ENCODE measurements at regions not wholly inside any gene's neighbourhood (a gene's known extent, or its start where the extent isn't known, plus 50 kb on each side); places are given as distances from the start of the nearest gene placed in this dataset.

DNA sequence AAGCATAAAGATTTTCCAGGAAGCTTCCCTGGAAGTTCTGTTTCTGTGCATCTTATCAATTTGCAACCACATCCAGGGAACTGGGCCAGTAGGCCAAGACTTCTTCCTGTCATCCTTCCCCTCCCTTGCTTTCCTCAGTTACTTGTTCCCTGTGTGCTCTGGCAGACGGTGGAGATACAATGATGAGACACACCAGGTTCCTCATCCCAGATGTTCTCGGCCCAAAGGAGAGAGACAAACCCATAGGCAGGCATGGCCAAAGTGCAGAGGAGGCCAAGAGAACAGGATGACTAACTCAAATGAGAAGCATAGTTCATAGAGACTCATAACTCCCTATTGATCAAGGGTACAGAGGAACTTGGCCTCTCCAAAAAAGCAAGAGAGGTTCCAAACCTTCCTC, 652.6 kb downstream of the CCDC171 start:
- Histone ChIP-seq H3K36me3 (ENCODE audit: control insufficient read depth in 5 of 5, insufficient read depth in 5 of 5, low read length in 5 of 5) (no peaks in the 10 kb centered on the region), H3K4me3 (ENCODE audit: low read depth in 1 of 5, low read length in 5 of 5) (no peak overlapping the region), H3K27me3 (ENCODE audit: control insufficient read depth in 5 of 5, insufficient read depth in 4 of 5, low read length in 5 of 5) (no peaks in the 10 kb centered on the region), H3K4me1 (ENCODE audit: control insufficient read depth in 5 of 5, insufficient read depth in 5 of 5, low read length in 5 of 5) (peaks cover 0 to 3% (median 0%) of the 10 kb centered on the region in 5 donors), H3K9me3 (ENCODE audit: control insufficient read depth in 5 of 5, low read length in 5 of 5) (no peaks in the 10 kb centered on the region), H3K27ac (ENCODE audit: low read depth, low read length) (no peak overlapping the region), H3K9ac (ENCODE audit: low read length in 5 of 5) (no peak overlapping the region)

DNA sequence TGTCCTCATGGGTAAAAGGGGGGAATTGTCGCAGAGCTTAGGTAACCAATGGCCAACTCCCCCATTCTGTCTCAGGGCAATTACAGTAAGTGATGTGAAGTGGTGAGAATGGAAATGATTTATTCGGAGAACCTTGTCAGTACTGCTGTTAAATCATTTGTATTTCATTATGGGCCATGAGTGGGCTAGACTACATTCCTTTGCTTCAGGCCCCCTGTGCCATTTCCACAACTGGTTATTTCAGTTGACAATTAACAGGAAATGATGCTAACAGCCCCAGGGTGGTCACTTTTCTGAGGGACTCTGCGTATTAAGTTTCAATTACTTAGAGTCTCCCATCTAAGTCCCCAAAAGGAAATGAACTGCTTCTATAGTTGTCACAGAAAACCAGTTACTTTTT, 653.7 kb downstream of the CCDC171 start:
- Histone ChIP-seq H3K27ac (ENCODE audit: low read depth, low read length) (no peak overlapping the region), H3K9me3 (ENCODE audit: control insufficient read depth in 5 of 5, low read length in 5 of 5) (no peaks in the 10 kb centered on the region), H3K4me1 (ENCODE audit: control insufficient read depth in 5 of 5, insufficient read depth in 5 of 5, low read length in 5 of 5) (peaks cover 0 to 3% (median 0%) of the 10 kb centered on the region in 5 donors)

DNA sequence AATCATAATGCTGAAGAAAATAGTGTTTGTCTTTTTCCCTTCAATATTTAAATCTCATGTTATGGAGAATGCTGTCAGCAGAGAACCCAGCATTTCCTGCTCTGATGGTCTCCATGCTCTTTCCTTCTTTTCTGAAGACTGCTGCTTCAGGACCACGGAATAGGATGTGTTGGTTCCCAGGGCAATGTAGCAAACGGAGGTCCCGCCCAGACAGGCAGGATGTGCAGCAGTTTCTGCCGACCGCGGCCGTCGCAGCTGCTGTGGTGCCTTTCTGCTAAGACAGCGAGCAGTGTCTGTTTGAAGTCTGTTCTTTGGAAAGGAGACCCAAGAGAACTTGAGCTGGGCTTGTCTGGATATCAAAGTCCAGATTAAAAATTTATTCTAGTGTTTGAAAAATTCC, 654.3 kb downstream of the CCDC171 start:
- peak overlapping the region in 1 of 5 donors; percentile 1 for H3K9ac ChIP-seq (ENCODE audit: low read length in 5 of 5)
- no peaks in the 10 kb centered on the region for H3K36me3 ChIP-seq (ENCODE audit: control insufficient read depth in 5 of 5, insufficient read depth in 5 of 5, low read length in 5 of 5)
- H3K27ac ChIP-seq (ENCODE audit: low read depth, low read length) = no peak overlapping the region
- H3K9me3 ChIP-seq (ENCODE audit: control insufficient read depth in 5 of 5, low read length in 5 of 5) = no peaks in the 10 kb centered on the region
- no peak overlapping the region for H3K4me3 ChIP-seq (ENCODE audit: low read depth in 1 of 5, low read length in 5 of 5)
- no peaks in the 10 kb centered on the region for H3K27me3 ChIP-seq (ENCODE audit: control insufficient read depth in 5 of 5, insufficient read depth in 4 of 5, low read length in 5 of 5)
- H3K4me1 ChIP-seq (ENCODE audit: control insufficient read depth in 5 of 5, insufficient read depth in 5 of 5, low read length in 5 of 5) = peaks cover 0 to 3% (median 0%) of the 10 kb centered on the region in 5 donors

More for the DNA sequence above, 653.7 kb downstream of the CCDC171 start:
- Histone ChIP-seq H3K4me3 (ENCODE audit: low read depth in 1 of 5, low read length in 5 of 5) (no peak overlapping the region), H3K27me3 (ENCODE audit: control insufficient read depth in 5 of 5, insufficient read depth in 4 of 5, low read length in 5 of 5) (no peaks in the 10 kb centered on the region), H3K9ac (ENCODE audit: low read length in 5 of 5) (no peak overlapping the region), H3K36me3 (ENCODE audit: control insufficient read depth in 5 of 5, insufficient read depth in 5 of 5, low read length in 5 of 5) (no peaks in the 10 kb centered on the region)

DNA sequence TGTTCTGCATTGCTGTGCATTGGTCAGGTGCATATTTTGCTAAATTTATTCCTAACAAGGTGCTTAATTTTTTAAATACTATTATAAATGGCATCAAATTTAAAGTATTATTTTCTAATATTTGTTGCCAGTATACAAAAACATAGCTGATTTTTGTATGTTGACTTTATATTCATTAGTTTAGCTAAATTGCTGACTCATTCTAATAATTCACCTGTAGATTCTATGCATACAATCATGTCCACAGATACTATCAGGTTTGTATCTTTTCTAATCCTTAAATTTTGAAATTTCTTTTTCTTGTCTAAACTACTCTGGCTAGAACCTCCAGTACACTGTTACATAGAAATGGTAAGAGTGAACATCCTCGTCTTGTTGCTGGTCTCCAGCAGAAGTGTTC, 657.6 kb downstream of the CCDC171 start:
- Histone ChIP-seq H3K4me3 (ENCODE audit: low read depth in 1 of 5, low read length in 5 of 5) (no peak overlapping the region), H3K27ac (ENCODE audit: low read depth, low read length) (no peak overlapping the region), H3K9me3 (ENCODE audit: control insufficient read depth in 5 of 5, low read length in 5 of 5) (no peaks in the 10 kb centered on the region), H3K36me3 (ENCODE audit: control insufficient read depth in 5 of 5, insufficient read depth in 5 of 5, low read length in 5 of 5) (no peaks in the 10 kb centered on the region), H3K9ac (ENCODE audit: low read length in 5 of 5) (no peak overlapping the region), H3K27me3 (ENCODE audit: control insufficient read depth in 5 of 5, insufficient read depth in 4 of 5, low read length in 5 of 5) (peaks cover 0 to 2% (median 0%) of the 10 kb centered on the region in 5 donors), H3K4me1 (ENCODE audit: control insufficient read depth in 5 of 5, insufficient read depth in 5 of 5, low read length in 5 of 5) (peaks cover 0 to 12% (median 3%) of the 10 kb centered on the region in 5 donors)

DNA sequence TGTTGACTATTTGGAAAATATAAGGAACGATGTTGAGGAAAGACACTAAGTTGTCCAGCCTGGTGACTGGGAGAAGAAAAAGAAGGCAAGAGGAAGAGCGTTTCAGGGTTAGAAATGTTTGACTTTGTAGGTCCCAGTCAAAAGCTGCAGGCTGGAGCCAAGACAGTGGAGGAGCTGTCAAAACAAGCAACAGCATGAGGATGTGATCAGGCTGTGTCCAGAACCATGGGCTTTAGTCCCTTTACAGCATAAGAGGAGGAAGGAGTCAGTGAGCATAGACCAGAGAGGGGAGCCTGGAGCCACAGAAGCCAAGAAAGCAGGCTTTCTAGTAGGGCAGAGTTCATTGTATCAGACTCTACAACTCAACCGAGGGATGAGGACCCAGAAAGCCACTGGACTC, 658.5 kb downstream of the BNC2 start:
- Histone ChIP-seq H3K9ac (ENCODE audit: low read length in 5 of 5) (no peak overlapping the region), H3K27ac (ENCODE audit: low read depth, low read length) (no peak overlapping the region), H3K36me3 (ENCODE audit: control insufficient read depth in 5 of 5, insufficient read depth in 5 of 5, low read length in 5 of 5) (no peaks in the 10 kb centered on the region), H3K9me3 (ENCODE audit: control insufficient read depth in 5 of 5, low read length in 5 of 5) (no peaks in the 10 kb centered on the region), H3K4me3 (ENCODE audit: low read depth in 1 of 5, low read length in 5 of 5) (no peak overlapping the region), H3K4me1 (ENCODE audit: control insufficient read depth in 5 of 5, insufficient read depth in 5 of 5, low read length in 5 of 5) (peaks cover 0 to 12% (median 3%) of the 10 kb centered on the region in 5 donors), H3K27me3 (ENCODE audit: control insufficient read depth in 5 of 5, insufficient read depth in 4 of 5, low read length in 5 of 5) (peaks cover 0 to 2% (median 0%) of the 10 kb centered on the region in 5 donors)

DNA sequence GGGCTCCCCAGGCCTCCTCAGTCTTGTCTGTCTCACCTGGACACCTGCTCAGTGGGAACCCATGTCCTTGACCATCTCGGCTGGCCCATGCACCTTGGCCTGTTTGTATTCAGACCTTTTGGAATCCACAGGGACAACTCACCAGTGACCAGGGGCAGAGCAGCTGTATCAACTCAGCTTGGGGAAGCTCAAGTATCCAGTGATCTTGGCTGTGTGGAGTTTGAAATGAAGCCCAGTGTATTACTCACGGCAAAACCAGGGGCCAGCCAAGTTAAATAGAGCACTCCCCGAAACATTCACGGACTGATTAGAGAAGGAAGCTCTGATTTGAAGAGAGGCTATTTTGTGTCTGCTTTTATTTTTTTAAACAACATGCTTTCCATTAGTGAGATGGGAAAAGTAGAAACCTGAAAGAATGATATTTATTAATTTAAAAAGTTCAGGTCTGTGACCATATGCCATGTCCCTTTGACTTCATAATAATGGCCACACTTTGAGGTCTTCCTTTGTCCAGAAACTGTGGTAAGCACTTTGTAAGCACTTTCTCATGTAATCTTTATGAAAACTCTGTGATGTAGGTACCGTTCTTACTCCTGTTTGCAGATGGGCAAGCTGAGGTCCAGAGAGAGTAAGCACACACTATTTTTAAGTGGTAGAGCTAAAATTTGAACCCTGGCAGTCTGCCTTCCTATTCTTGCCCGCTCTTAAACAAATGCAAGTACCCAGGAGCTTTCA, 656.5 kb downstream of the BNC2 start:
- Histone ChIP-seq H3K9ac (ENCODE audit: low read length in 5 of 5) (no peak overlapping the region), H3K9me3 (ENCODE audit: control insufficient read depth in 5 of 5, low read length in 5 of 5) (no peaks in the 10 kb centered on the region), H3K27ac (ENCODE audit: low read depth, low read length) (no peak overlapping the region), H3K36me3 (ENCODE audit: control insufficient read depth in 5 of 5, insufficient read depth in 5 of 5, low read length in 5 of 5) (no peaks in the 10 kb centered on the region), H3K4me1 (ENCODE audit: control insufficient read depth in 5 of 5, insufficient read depth in 5 of 5, low read length in 5 of 5) (peaks cover 0 to 12% (median 9%) of the 10 kb centered on the region in 5 donors), H3K4me3 (ENCODE audit: low read depth in 1 of 5, low read length in 5 of 5) (no peak overlapping the region), H3K27me3 (ENCODE audit: control insufficient read depth in 5 of 5, insufficient read depth in 4 of 5, low read length in 5 of 5) (peaks cover 0 to 2% (median 0%) of the 10 kb centered on the region in 5 donors)

DNA sequence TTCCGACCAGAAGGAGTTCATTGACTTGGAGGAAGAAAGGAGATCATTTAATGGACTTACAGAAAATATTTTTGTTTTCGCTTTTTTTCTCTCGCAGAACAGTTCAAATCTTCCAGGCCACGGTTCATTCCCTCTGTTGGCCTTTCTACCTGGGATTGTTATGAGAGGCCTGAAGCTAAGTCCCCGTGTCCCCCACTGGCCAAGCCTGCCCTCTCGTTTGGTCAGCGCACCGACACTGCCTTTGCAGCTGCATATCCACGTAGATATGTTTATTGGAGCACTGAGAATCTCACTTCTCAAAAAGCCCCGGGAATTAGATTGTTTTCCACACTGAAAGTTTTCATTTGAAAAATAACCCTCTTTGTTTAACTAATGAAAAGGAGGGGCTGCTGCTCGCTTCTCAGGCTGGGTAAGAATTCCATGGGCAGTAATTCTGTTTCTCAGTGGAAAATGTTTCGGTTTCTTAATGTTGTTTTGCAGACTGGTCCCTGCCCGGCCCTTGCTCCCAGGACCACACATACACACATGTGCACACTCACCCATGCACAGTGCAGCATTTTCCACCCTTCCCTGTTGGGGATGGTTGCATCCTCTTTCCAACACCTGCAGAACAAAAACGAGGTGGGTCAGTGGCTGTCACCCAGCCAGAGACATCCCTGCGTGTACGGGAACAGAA, 655.7 kb downstream of the BNC2 start:
- H3K9ac ChIP-seq (ENCODE audit: low read length in 5 of 5) = no peak overlapping the region
- H3K36me3 ChIP-seq (ENCODE audit: control insufficient read depth in 5 of 5, insufficient read depth in 5 of 5, low read length in 5 of 5) = no peaks in the 10 kb centered on the region
- H3K27me3 ChIP-seq (ENCODE audit: control insufficient read depth in 5 of 5, insufficient read depth in 4 of 5, low read length in 5 of 5) = peaks cover 0 to 2% (median 0%) of the 10 kb centered on the region in 5 donors
- no peaks in the 10 kb centered on the region for H3K9me3 ChIP-seq (ENCODE audit: control insufficient read depth in 5 of 5, low read length in 5 of 5)
- H3K4me1 ChIP-seq (ENCODE audit: control insufficient read depth in 5 of 5, insufficient read depth in 5 of 5, low read length in 5 of 5) = peaks cover 0 to 12% (median 9%) of the 10 kb centered on the region in 5 donors
- H3K4me3 ChIP-seq (ENCODE audit: low read depth in 1 of 5, low read length in 5 of 5) = peak overlapping the region in 1 of 5 donors; percentile 17
- H3K27ac ChIP-seq (ENCODE audit: low read depth, low read length) = no peak overlapping the region

DNA sequence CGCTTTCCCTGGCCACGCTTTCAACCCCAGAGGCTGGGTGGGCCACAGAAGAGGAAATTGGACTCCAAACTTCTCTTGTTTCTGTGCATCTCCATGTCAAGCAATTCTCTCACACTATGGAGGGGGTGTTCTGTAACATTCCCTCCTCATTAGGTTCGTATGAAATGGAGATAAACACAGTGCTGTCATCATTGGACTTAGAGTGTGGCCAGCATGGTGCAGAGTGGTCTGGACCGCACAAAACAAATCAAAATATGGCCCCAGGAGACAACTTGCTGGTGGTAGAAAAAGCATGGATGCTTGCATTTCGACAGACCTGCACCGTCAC, 655.2 kb downstream of the BNC2 start:
- Histone ChIP-seq H3K4me3 (ENCODE audit: low read depth in 1 of 5, low read length in 5 of 5) (peak overlapping the region in 1 of 5 donors; percentile 17), H3K4me1 (ENCODE audit: control insufficient read depth in 5 of 5, insufficient read depth in 5 of 5, low read length in 5 of 5) (peaks cover 0 to 12% (median 9%) of the 10 kb centered on the region in 5 donors), H3K27me3 (ENCODE audit: control insufficient read depth in 5 of 5, insufficient read depth in 4 of 5, low read length in 5 of 5) (peaks cover 0 to 2% (median 0%) of the 10 kb centered on the region in 5 donors), H3K36me3 (ENCODE audit: control insufficient read depth in 5 of 5, insufficient read depth in 5 of 5, low read length in 5 of 5) (no peaks in the 10 kb centered on the region), H3K27ac (ENCODE audit: low read depth, low read length) (no peak overlapping the region), H3K9ac (ENCODE audit: low read length in 5 of 5) (no peak overlapping the region), H3K9me3 (ENCODE audit: control insufficient read depth in 5 of 5, low read length in 5 of 5) (no peaks in the 10 kb centered on the region)

DNA sequence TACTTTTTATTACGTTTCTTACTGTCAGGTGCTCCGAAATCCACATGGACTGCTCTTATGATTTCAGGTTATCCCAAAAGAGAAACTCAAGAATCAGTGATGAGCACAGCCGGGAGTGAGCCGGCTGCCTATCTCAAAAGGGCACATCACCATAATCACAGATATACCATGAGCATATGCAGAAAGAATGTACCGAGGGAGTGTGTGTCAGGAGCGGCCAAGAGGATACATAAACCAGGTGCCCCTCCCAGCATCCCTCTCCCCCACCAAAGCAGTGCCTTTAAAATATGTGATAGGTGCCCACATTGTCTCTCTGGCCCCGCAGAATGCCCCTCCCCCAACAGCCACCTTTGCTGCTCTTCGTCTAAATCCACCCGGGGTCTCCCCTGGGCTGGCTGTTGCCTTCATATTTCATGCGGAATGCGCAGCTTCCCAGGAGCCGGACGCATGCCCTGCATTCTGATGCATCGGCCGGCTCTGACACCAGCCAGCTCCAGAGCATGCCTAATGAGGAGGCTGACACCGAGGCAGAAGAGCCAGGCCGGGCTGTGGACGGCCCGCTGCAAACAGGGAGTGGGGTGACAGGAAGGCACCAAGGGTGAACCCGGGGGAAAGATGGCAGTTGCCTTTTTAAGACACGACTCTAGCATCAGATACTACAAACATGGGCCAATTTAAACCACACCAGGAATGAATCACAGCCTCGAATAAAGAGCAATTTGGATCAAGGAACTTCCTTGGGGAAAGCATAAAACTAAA, 652.3 kb downstream of the BNC2 start:
- Histone ChIP-seq H3K27me3 (ENCODE audit: control insufficient read depth in 5 of 5, insufficient read depth in 4 of 5, low read length in 5 of 5) (peaks cover 0 to 2% (median 0%) of the 10 kb centered on the region in 5 donors), H3K36me3 (ENCODE audit: control insufficient read depth in 5 of 5, insufficient read depth in 5 of 5, low read length in 5 of 5) (no peaks in the 10 kb centered on the region), H3K4me3 (ENCODE audit: low read depth in 1 of 5, low read length in 5 of 5) (no peak overlapping the region), H3K9me3 (ENCODE audit: control insufficient read depth in 5 of 5, low read length in 5 of 5) (no peaks in the 10 kb centered on the region), H3K27ac (ENCODE audit: low read depth, low read length) (no peak overlapping the region), H3K4me1 (ENCODE audit: control insufficient read depth in 5 of 5, insufficient read depth in 5 of 5, low read length in 5 of 5) (peaks cover 4 to 27% (median 25%) of the 10 kb centered on the region in 5 donors), H3K9ac (ENCODE audit: low read length in 5 of 5) (no peak overlapping the region)

DNA sequence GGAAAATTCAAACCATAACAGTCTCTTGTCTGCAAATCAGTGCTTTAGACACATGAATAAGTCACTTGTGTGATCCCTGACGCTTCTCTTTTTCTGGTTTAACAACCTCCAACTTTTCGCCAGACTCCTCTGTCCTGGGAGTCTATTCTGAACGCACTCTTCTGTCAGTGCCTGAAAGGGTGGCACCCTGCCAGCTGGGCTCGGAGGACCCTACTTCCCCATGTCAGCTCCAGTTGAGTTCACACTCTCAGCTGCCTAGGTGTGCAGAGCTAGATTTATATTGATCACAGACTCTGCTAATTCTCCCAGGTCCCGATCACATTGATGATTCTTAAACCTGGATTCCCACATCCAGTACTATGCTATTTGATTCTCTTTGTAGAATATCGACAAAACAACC, 649.1 kb downstream of the BNC2 start:
- Histone ChIP-seq H3K4me3 (ENCODE audit: low read depth in 1 of 5, low read length in 5 of 5) (peak overlapping the region in 2 of 5 donors; percentile 2 to 49), H3K36me3 (ENCODE audit: control insufficient read depth in 5 of 5, insufficient read depth in 5 of 5, low read length in 5 of 5) (no peaks in the 10 kb centered on the region), H3K4me1 (ENCODE audit: control insufficient read depth in 5 of 5, insufficient read depth in 5 of 5, low read length in 5 of 5) (peaks cover 4 to 24% (median 13%) of the 10 kb centered on the region in 5 donors), H3K9me3 (ENCODE audit: control insufficient read depth in 5 of 5, low read length in 5 of 5) (no peaks in the 10 kb centered on the region), H3K9ac (ENCODE audit: low read length in 5 of 5) (peak overlapping the region in 1 of 5 donors; percentile 26), H3K27ac (ENCODE audit: low read depth, low read length) (no peak overlapping the region), H3K27me3 (ENCODE audit: control insufficient read depth in 5 of 5, insufficient read depth in 4 of 5, low read length in 5 of 5) (no peaks in the 10 kb centered on the region)
